SK-N-SH (cell line): ENCODE measurements at regions not wholly inside any gene's neighbourhood (a gene's known extent, or its start where the extent isn't known, plus 50 kb on each side); places are given as distances from the start of the nearest gene placed in this dataset.
"Not testable (repeated sequence)": the region's sequence is repeated elsewhere in the genome, so short reads cannot be mapped to it uniquely, and the experiment has no call there.

ENCODE experiments used
- CTCF ChIA-PET: fragments of 300-600, 350-600 bp; formaldehyde crosslinking; extraction: SDS; loops from one replicate; lab custom pipeline; 2021; lab: Yijun Ruan, JAX
- POLR2A ChIA-PET: fragments of 350-600 bp; sonication (Branson Sonifier 250); formaldehyde crosslinking; extraction: SDS; loops from one replicate; lab custom pipeline; 2020; ENCODE audit warnings: antibody characterized with exemption, inconsistent platforms; lab: Yijun Ruan, JAX
- DNase-seq: peaks from one replicate; pipeline ENCODE4 v3.0.0; 2012
- H2AFZ ChIP-seq: fragments of 200-600 bp; sonication (generic); 2 replicates; pipeline ENCODE4 v1.8.1; 2016; ENCODE audit warnings: antibody characterized with exemption, mild to moderate bottlenecking, low read depth
- H3F3A ChIP-seq: fragments of 200-600 bp; sonication (generic); replicated peaks from 2 replicates; pipeline ENCODE3; 2016; ENCODE audit warnings: antibody characterized with exemption, mild to moderate bottlenecking; ENCODE audit not compliant: insufficient read depth
- H3K27ac ChIP-seq, 2 experiments: fragments of 200-500 bp in 1 of 2; fragments of 200-600 bp in 1 of 2; sonication (Bioruptor generic) in 1 of 2; sonication (generic), shearing (Covaris generic) in 1 of 2; 2 replicates each; pipeline versions ENCODE4 v1.5.1 to v1.6.1; 2014 to 2016; ENCODE audit warnings: low read depth in 2 of 2, inconsistent platforms in 1 of 2, low read length in 1 of 2, mild to moderate bottlenecking in 1 of 2, mixed read lengths in 1 of 2
- H3K27me3 ChIP-seq: fragments of 200-600 bp; sonication (generic), shearing (Covaris generic); 2 replicates; pipeline ENCODE4 v1.6.1; 2016; ENCODE audit warnings: mixed run types; ENCODE audit not compliant: insufficient read depth
- H3K36me3 ChIP-seq, 2 experiments: fragments of 200-500 bp in 1 of 2; fragments of 200-600 bp in 1 of 2; sonication (Bioruptor generic) in 1 of 2; sonication (generic) in 1 of 2; replicated peaks in 1 of 2; 2 replicates each; pipeline versions ENCODE3 to v1.5.1; 2014 to 2016; ENCODE audit warnings: low read length in 1 of 2, mild to moderate bottlenecking in 1 of 2; ENCODE audit not compliant: insufficient read depth in 2 of 2, control insufficient read depth in 1 of 2
- H3K4me1 ChIP-seq, 2 experiments: fragments of 200-500 bp in 1 of 2; fragments of 200-600 bp in 1 of 2; sonication (Bioruptor generic) in 1 of 2; sonication (generic), shearing (Covaris generic) in 1 of 2; 2 replicates each; pipeline versions ENCODE4 v1.5.1 to v1.6.1; 2014 to 2016; ENCODE audit warnings: low read depth in 1 of 2, low read length in 1 of 2, mixed run types in 1 of 2; ENCODE audit not compliant: insufficient read depth in 2 of 2, control insufficient read depth in 1 of 2
- H3K4me2 ChIP-seq: fragments of 200-600 bp; sonication (generic), shearing (Covaris generic); 2 replicates; pipeline ENCODE4 v1.6.1; 2017; ENCODE audit warnings: mixed run types
- H3K4me3 ChIP-seq, 2 experiments: fragments of 200-500 bp in 1 of 2; fragments of 200-600 bp in 1 of 2; sonication (Bioruptor generic) in 1 of 2; sonication (generic), shearing (Covaris generic) in 1 of 2; 2 replicates each; pipeline versions ENCODE4 v1.5.1 to v1.8.1; 2014 to 2016; ENCODE audit warnings: low read depth in 2 of 2, inconsistent platforms in 1 of 2, low read length in 1 of 2, mild to moderate bottlenecking in 1 of 2, mixed read lengths in 1 of 2, moderate library complexity in 1 of 2
- H3K79me2 ChIP-seq: fragments of 200-600 bp; sonication (generic); 2 replicates; pipeline ENCODE4 v1.8.1; 2017; ENCODE audit warnings: mild to moderate bottlenecking; ENCODE audit not compliant: insufficient read depth
- H3K9ac ChIP-seq: fragments of 200-600 bp; sonication (generic); 2 replicates; pipeline ENCODE4 v1.6.1; 2017; ENCODE audit warnings: mixed run types
- H3K9me2 ChIP-seq: fragments of 200-600 bp; sonication (generic); 2 replicates; pipeline ENCODE4 v1.6.1; 2017; ENCODE audit warnings: mixed run types
- H3K9me3 ChIP-seq: fragments of 200-600 bp; sonication (generic); 2 replicates; pipeline ENCODE4 v1.6.1; 2017; ENCODE audit warnings: mixed run types, mild to moderate bottlenecking, moderate library complexity
- H4K20me1 ChIP-seq: fragments of 200-600 bp; sonication (generic); 2 replicates; pipeline ENCODE4 v1.6.1; 2017; ENCODE audit warnings: mild to moderate bottlenecking, mixed run types; ENCODE audit not compliant: insufficient read depth
- ELF1 ChIP-seq: IDR thresholded peaks from 2 replicates; pipeline ENCODE4 v1.4.0; 2012
- EP300 ChIP-seq, 2 experiments: IDR thresholded peaks; 2 replicates each; pipeline versions ENCODE4 v1.4.0 to v1.6.1; 2012; ENCODE audit warnings: borderline replicate concordance in 1 of 2, low read depth in 1 of 2, low read length in 1 of 2
- EZH2phosphoT487 ChIP-seq: fragments of 200-600 bp; sonication (generic); IDR thresholded peaks from 2 replicates; pipeline ENCODE4 v1.6.1; 2017; ENCODE audit warnings: low read depth, mixed run types, mild to moderate bottlenecking, antibody characterized with exemption, moderate library complexity, borderline replicate concordance
- FOXJ3 ChIP-seq: sonication (generic); formaldehyde crosslinking; IDR thresholded peaks from 2 replicates; pipeline ENCODE4 v1.5.1; 2020; ENCODE audit warnings: mild to moderate bottlenecking, missing genetic modification reagents
- FOXM1 ChIP-seq: IDR thresholded peaks from 2 replicates; pipeline ENCODE4 v1.4.0; 2012; ENCODE audit warnings: low read depth, mild to moderate bottlenecking
- GABPA ChIP-seq: IDR thresholded peaks from 2 replicates; pipeline ENCODE4 v1.4.0; 2012; ENCODE audit warnings: low read depth, mild to moderate bottlenecking
- MEF2A ChIP-seq: IDR thresholded peaks from 2 replicates; pipeline ENCODE4 v1.4.0; 2012; ENCODE audit warnings: low read depth, borderline replicate concordance
- MXI1 ChIP-seq: IDR thresholded peaks from 2 replicates; pipeline ENCODE4 v1.6.1; 2012; ENCODE audit warnings: mild to moderate bottlenecking, low read depth, low read length, improper control_type of control experiment
- NFIC ChIP-seq: IDR thresholded peaks from 2 replicates; pipeline ENCODE4 v1.4.0; 2012; ENCODE audit warnings: borderline replicate concordance
- PBX3 ChIP-seq: IDR thresholded peaks from 2 replicates; pipeline ENCODE4; 2012
- RAD21 ChIP-seq: IDR thresholded peaks from 2 replicates; pipeline ENCODE4 v1.6.1; 2012; ENCODE audit warnings: mild to moderate bottlenecking, low read length
- RXRA ChIP-seq: IDR thresholded peaks from 2 replicates; pipeline ENCODE4 v1.4.0; 2012; ENCODE audit warnings: low read depth, mild to moderate bottlenecking, borderline replicate concordance
- SIN3A ChIP-seq: IDR thresholded peaks from 2 replicates; pipeline ENCODE4 v1.6.1; 2012; ENCODE audit warnings: low read depth, mild to moderate bottlenecking, low read length, moderate library complexity, borderline replicate concordance
- USF2 ChIP-seq: fragments of 150-350 bp; IDR thresholded peaks from 2 replicates; pipeline ENCODE4 v1.6.1; 2017; ENCODE audit warnings: antibody characterized with exemption, low read length, low read depth, borderline replicate concordance
- ZBTB33 ChIP-seq: IDR thresholded peaks from 2 replicates; pipeline ENCODE4 v1.4.0; 2012; ENCODE audit warnings: low read depth, borderline replicate concordance
- WGBS: methylation state at CpG from one replicate; pipeline ENCODE4 v1.1.6; 2017; ENCODE audit warnings: low lambda C conversion rate; 5-methylcytosine and 5-hydroxymethylcytosine counted together
- TF ChIP-seq, protein P1 (sequence below): IDR thresholded peaks from 2 replicates; pipeline ENCODE4 v1.4.0; 2012; ENCODE audit warnings: low read depth, borderline replicate concordance

DNA sequence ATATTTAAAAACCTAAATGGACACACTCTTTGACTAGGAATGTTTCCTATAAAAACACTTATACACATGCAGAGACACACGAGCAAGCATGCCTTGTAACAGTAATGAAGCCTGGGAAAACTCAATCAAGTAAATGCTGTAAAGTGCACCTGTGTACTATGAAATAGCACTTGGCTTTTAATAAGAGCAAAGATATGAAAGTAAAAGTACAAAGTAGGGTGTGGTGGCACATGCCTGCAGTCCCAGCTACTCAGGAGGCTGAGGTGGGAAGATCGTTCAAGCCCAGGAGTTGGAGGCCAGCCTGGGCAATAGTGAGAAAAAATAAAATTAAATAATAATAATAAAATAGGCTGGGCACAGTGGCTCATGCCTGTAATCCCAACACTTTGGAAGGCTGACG is 166.9 kb upstream of the GRK3 start:
- peaks cover 11% of the 10 kb centered on the region; the same call in 1 of the 2 replicates for H3K79me2 ChIP-seq
- no peak overlapping the region for H3K4me2 ChIP-seq
- H3K27ac ChIP-seq, result no peak overlapping the region
- ChIA-PET POLR2A (no interaction called here), CTCF (interaction anchor here (0.8 to 1.5 kb wide), 2 partner anchors 14 to 36 kb away, joined by 3 to 5 read pairs; no protein-coding TSS in a partner anchor)
- peaks cover 5 to 22% of the 10 kb centered on the region in 2 experiments; a peak in 1 of 4 replicates for H3K4me1 ChIP-seq
- TF ChIP-seq ZBTB33, result no peak
- no peak for TF ChIP-seq NFIC
- TF ChIP-seq EP300 (IDR thresholded peaks at IDR 0.05; ENCODE audit: borderline replicate concordance in 1 of 2, low read depth in 1 of 2, low read length in 1 of 2), result no peak
- TF ChIP-seq GABPA, result no peak
- TF ChIP-seq ELF1, result no peak
- no peak for TF ChIP-seq FOXJ3 (CRISPR knock-in tag)
- no peak for TF ChIP-seq PBX3
- no peak for TF ChIP-seq RXRA
- TF ChIP-seq MEF2A, result no peak
- TF ChIP-seq USF2, result no peak
- no peak for TF ChIP-seq FOXM1
- no peak for TF ChIP-seq EZH2phosphoT487
- no peak for TF ChIP-seq RAD21
- TF ChIP-seq, protein P1, sequence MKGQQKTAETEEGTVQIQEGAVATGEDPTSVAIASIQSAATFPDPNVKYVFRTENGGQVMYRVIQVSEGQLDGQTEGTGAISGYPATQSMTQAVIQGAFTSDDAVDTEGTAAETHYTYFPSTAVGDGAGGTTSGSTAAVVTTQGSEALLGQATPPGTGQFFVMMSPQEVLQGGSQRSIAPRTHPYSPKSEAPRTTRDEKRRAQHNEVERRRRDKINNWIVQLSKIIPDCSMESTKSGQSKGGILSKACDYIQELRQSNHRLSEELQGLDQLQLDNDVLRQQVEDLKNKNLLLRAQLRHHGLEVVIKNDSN, result no peak
- TF ChIP-seq SIN3A, result no peak
- no peak for TF ChIP-seq MXI1
- H2AFZ ChIP-seq, result no peak overlapping the region
- H3K27me3 ChIP-seq, result no peaks in the 10 kb centered on the region
- no peaks in the 10 kb centered on the region for H3K9me2 ChIP-seq
- no peaks in the 10 kb centered on the region for H3F3A ChIP-seq
- peaks cover 9% of the 10 kb centered on the region; the same call in 1 of the 2 replicates for H4K20me1 ChIP-seq
- H3K9me3 ChIP-seq, result no peaks in the 10 kb centered on the region
- no peaks in the 10 kb centered on the region for H3K36me3 ChIP-seq
- 94% methylated on average over 3 of the region's 3 CpGs for WGBS
- no peak overlapping the region for H3K4me3 ChIP-seq
- no peak for DNase-seq
- H3K9ac ChIP-seq, result no peak overlapping the region

DNA sequence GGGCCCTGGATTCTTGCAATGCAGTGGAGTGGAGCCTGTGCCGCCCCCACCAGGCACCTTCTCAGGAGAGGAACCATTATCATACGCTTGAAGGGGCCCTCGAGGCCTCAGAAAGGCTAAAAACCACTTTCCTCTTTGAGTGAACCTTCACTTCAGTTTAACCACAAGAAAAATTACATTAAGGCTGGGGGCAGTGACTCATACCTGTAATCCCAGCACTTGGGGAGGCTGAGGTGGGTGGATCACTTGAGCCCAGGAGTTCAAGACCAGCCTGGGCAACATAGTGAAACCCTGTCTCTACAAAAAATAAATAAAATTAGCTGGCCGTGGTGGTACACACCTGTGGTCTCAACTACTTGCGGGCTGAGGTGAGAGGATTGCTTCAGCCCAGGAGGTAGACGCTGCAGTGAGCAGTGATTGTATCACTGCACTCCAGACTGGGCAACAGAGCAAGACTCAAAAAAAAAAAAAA is 165.8 kb upstream of the GRK3 start:
- CTCF ChIA-PET, H3K4me2 ChIP-seq, H3F3A ChIP-seq, H4K20me1 ChIP-seq, H3K9ac ChIP-seq, H3K9me3 ChIP-seq, POLR2A ChIA-PET, H2AFZ ChIP-seq, H3K36me3 ChIP-seq, H3K27me3 ChIP-seq, H3K27ac ChIP-seq, DNase-seq, H3K4me3 ChIP-seq, H3K9me2 ChIP-seq: not testable (repeated sequence)
- H3K79me2 ChIP-seq, result peaks cover 18% of the 10 kb centered on the region
- peaks cover 5 to 30% of the 10 kb centered on the region in 2 experiments; a peak in 1 of 4 replicates for H3K4me1 ChIP-seq
- 79% methylated on average over 3 of the region's 6 CpGs for WGBS
